ENCODE measurements at regions not wholly inside any gene's neighbourhood (a gene's known extent, or its start where the extent isn't known, plus 50 kb on each side); places are given as distances from the start of the nearest gene placed in this dataset.

GRCh38 chr15:62881056-62881455 lies 161.5 kb upstream of the TPM1 start:
- Histone ChIP-seq H3K4me1 (ENCODE audit: low read length) (no peaks in the 10 kb centered on the region), H3K9ac (ENCODE audit: low read length) (no peak overlapping the region), H3K27ac (ENCODE audit: low read length) (no peak overlapping the region), H4K20me1 (ENCODE audit: insufficient read depth, low read length) (no peaks in the 10 kb centered on the region), H3K36me3 (replicated peaks; ENCODE audit: low read depth, low read length) (no peaks in the 10 kb centered on the region), H3K9me3 (ENCODE audit: insufficient read depth, low read length) (no peaks in the 10 kb centered on the region), H3K4me2 (ENCODE audit: low read length) (no peak overlapping the region), H3K4me3 (ENCODE audit: low read length) (no peak overlapping the region), H3K79me2 (ENCODE audit: low read length) (no peaks in the 10 kb centered on the region), H2AFZ (ENCODE audit: low read depth, low read length) (no peak overlapping the region), H3K27me3 (ENCODE audit: low read depth, low read length) (peaks cover 16% of the 10 kb centered on the region)
- no peak for TF ChIP-seq EZH2phosphoT487 (IDR thresholded peaks at IDR 0.05; ENCODE audit: low read depth)

DNA sequence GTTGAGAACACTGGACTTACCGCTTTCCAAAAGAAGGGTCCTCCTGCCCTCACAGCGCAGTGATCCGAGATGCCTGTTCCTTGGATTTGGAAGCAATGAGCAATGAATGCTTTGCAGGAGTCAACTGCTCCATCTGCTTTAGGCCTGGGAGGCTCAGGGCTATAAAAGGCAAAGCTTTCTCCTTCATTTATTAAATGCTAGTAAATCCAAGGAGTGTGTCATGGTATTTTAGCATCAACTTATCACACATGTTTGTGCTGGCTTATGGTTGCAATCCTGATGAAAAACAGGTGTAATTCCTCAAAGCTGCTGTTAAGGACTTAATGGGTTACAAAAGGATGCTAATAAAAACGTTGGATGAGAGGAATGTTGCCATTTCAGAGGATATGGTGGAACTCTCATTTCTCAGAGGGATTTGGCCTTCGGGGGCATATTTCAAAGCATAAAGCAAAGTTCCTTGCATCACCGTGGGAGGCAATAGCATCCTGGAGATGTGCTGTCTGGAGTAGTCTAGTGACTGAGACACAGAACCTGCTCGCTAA lies 158.5 kb upstream of the TPM1 start:
- Histone ChIP-seq H3K27ac (ENCODE audit: low read length) (no peak overlapping the region), H3K4me1 (ENCODE audit: low read length) (no peaks in the 10 kb centered on the region), H3K4me2 (ENCODE audit: low read length) (no peak overlapping the region), H3K9ac (ENCODE audit: low read length) (no peak overlapping the region), H3K4me3 (ENCODE audit: low read length) (no peak overlapping the region), H4K20me1 (ENCODE audit: insufficient read depth, low read length) (no peaks in the 10 kb centered on the region), H3K36me3 (replicated peaks; ENCODE audit: low read depth, low read length) (no peaks in the 10 kb centered on the region), H3K27me3 (ENCODE audit: low read depth, low read length) (peaks cover 16% of the 10 kb centered on the region), H3K9me3 (ENCODE audit: insufficient read depth, low read length) (no peaks in the 10 kb centered on the region), H3K79me2 (ENCODE audit: low read length) (no peaks in the 10 kb centered on the region), H2AFZ (ENCODE audit: low read depth, low read length) (no peak overlapping the region)
- TF ChIP-seq EZH2phosphoT487 (IDR thresholded peaks at IDR 0.05; ENCODE audit: low read depth), result no peak
- TF ChIP-seq, protein P1, sequence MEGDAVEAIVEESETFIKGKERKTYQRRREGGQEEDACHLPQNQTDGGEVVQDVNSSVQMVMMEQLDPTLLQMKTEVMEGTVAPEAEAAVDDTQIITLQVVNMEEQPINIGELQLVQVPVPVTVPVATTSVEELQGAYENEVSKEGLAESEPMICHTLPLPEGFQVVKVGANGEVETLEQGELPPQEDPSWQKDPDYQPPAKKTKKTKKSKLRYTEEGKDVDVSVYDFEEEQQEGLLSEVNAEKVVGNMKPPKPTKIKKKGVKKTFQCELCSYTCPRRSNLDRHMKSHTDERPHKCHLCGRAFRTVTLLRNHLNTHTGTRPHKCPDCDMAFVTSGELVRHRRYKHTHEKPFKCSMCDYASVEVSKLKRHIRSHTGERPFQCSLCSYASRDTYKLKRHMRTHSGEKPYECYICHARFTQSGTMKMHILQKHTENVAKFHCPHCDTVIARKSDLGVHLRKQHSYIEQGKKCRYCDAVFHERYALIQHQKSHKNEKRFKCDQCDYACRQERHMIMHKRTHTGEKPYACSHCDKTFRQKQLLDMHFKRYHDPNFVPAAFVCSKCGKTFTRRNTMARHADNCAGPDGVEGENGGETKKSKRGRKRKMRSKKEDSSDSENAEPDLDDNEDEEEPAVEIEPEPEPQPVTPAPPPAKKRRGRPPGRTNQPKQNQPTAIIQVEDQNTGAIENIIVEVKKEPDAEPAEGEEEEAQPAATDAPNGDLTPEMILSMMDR (IDR thresholded peaks at IDR 0.05; ENCODE audit: low read depth, low read length), result no peak

DNA sequence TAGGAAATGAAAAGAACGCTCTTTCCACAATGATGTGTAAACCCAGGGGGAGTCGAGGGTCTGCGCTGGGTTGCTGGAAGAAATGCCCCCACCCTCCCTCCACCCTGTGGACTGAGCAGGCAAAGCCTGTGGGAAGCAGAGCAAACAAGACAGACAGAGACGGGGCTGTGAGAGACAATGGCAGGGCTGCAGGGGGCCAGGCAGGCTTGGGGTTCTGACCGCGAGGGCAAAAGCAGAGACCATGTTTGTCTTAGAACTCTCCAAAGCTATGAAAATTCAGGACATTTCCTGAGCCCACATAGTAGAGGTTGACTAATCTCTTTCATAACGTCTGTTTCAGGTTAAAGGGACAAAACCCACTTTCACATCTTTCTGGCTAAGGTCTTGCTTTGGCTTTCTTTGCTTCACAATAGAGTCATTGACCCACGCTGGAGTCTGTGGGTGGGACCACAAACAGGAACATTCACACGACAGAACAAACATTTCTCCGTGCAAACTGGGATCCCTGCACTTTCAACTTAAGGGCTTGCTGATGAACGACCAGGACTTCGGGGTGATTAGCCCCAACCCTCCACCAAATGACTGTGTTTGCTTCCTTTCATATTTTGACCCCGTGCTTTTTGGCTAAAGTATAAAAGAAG lies 156.0 kb upstream of the TPM1 start:
- Histone ChIP-seq H3K27me3 (ENCODE audit: low read depth, low read length) (peaks cover 22% of the 10 kb centered on the region), H3K4me1 (ENCODE audit: low read length) (no peaks in the 10 kb centered on the region), H2AFZ (ENCODE audit: low read depth, low read length) (no peak overlapping the region), H3K27ac (ENCODE audit: low read length) (no peak overlapping the region), H3K9ac (ENCODE audit: low read length) (no peak overlapping the region), H3K79me2 (ENCODE audit: low read length) (no peaks in the 10 kb centered on the region), H4K20me1 (ENCODE audit: insufficient read depth, low read length) (no peaks in the 10 kb centered on the region), H3K36me3 (replicated peaks; ENCODE audit: low read depth, low read length) (no peaks in the 10 kb centered on the region), H3K4me3 (ENCODE audit: low read length) (no peak overlapping the region), H3K4me2 (ENCODE audit: low read length) (no peak overlapping the region), H3K9me3 (ENCODE audit: insufficient read depth, low read length) (no peaks in the 10 kb centered on the region)
- TF ChIP-seq, protein P1 (IDR thresholded peaks at IDR 0.05; ENCODE audit: low read depth, low read length), result no peak
- TF ChIP-seq EZH2phosphoT487 (IDR thresholded peaks at IDR 0.05; ENCODE audit: low read depth), result no peak

DNA sequence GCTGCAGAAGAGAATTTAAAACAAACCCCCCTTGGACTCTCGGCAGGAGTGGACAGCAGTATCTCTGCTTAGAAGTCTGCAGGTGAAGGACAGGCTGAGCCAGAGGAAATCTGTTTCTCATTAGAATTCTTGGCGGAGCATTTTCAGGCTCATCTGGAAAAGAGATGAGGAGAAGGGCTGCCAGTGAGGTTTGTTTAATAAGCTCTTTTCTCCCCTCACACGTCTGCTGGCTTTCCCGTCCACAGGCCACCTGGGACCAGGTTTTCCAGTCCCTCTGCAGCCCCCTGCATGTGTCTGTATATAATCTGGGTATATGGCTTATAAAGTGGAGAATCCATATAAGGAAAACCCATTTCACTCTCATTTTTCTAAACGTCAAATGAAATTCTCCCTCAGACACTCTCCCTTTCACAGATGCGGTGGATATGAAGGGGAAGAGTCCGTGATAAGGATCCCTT lies 155.4 kb upstream of the TPM1 start:
- Histone ChIP-seq H3K4me3 (ENCODE audit: low read length) (no peak overlapping the region), H3K9ac (ENCODE audit: low read length) (no peak overlapping the region), H2AFZ (ENCODE audit: low read depth, low read length) (no peak overlapping the region)

DNA sequence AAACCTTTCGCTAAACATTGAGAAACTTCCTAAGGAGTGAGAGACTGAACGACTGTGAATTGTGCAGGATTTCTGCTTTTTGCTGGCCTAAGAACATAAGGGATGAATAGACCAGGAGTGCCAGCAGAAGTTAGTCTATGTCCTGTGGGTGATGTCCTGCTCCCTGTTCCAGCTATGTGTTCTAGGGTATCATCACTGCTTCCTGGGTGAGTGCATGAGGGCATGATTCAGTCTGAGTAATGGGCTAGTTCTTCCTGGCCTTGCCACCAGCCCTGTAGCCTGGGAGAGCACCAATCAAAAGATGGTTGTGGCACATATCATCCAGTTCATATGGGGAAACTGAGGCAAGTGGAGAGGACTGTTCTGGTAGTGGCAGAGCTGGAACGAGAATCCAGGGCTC lies 153.9 kb upstream of the TPM1 start:
- Histone ChIP-seq H3K4me2 (ENCODE audit: low read length) (no peak overlapping the region), H4K20me1 (ENCODE audit: insufficient read depth, low read length) (no peaks in the 10 kb centered on the region), H3K4me3 (ENCODE audit: low read length) (no peak overlapping the region), H3K27ac (ENCODE audit: low read length) (no peak overlapping the region), H3K9ac (ENCODE audit: low read length) (no peak overlapping the region), H2AFZ (ENCODE audit: low read depth, low read length) (no peak overlapping the region), H3K27me3 (ENCODE audit: low read depth, low read length) (peaks cover 19% of the 10 kb centered on the region), H3K79me2 (ENCODE audit: low read length) (no peaks in the 10 kb centered on the region), H3K4me1 (ENCODE audit: low read length) (no peaks in the 10 kb centered on the region), H3K9me3 (ENCODE audit: insufficient read depth, low read length) (no peaks in the 10 kb centered on the region), H3K36me3 (replicated peaks; ENCODE audit: low read depth, low read length) (no peaks in the 10 kb centered on the region)
- TF ChIP-seq, protein P1 (IDR thresholded peaks at IDR 0.05; ENCODE audit: low read depth, low read length), result no peak
- TF ChIP-seq EZH2phosphoT487 (IDR thresholded peaks at IDR 0.05; ENCODE audit: low read depth), result no peak

More for the DNA sequence above, 155.4 kb upstream of the TPM1 start:
- Histone ChIP-seq H3K79me2 (ENCODE audit: low read length) (no peaks in the 10 kb centered on the region), H3K4me2 (ENCODE audit: low read length) (no peak overlapping the region), H3K27ac (ENCODE audit: low read length) (no peak overlapping the region), H3K27me3 (ENCODE audit: low read depth, low read length) (peaks cover 22% of the 10 kb centered on the region), H4K20me1 (ENCODE audit: insufficient read depth, low read length) (no peaks in the 10 kb centered on the region), H3K9me3 (ENCODE audit: insufficient read depth, low read length) (no peaks in the 10 kb centered on the region), H3K4me1 (ENCODE audit: low read length) (no peaks in the 10 kb centered on the region), H3K36me3 (replicated peaks; ENCODE audit: low read depth, low read length) (no peaks in the 10 kb centered on the region)
- no peak for TF ChIP-seq EZH2phosphoT487 (IDR thresholded peaks at IDR 0.05; ENCODE audit: low read depth)

All from OCI-LY3 (cell line).